Esophagus squamous epithelium (tissue), 5 donors: ENCODE measurements at regions not wholly inside any gene's neighbourhood (a gene's known extent, or its start where the extent isn't known, plus 50 kb on each side); places are given as distances from the start of the nearest gene placed in this dataset.
"Not testable (repeated sequence)": the region's sequence is repeated elsewhere in the genome, so short reads cannot be mapped to it uniquely, and the experiment has no call there.

Source experiments
- DNase-seq: peaks from one replicate; lab custom pipeline; 2025; lab: John Stamatoyannopoulos, UW
- H3K27ac ChIP-seq, 4 donors: fragments of 200-600 bp; sonication (generic); one replicate each; pipeline ENCODE4 v1.5.1; 2016 to 2019; ENCODE audit warnings: mild to moderate bottlenecking in 1 of 4
- H3K27me3 ChIP-seq, 4 donors: fragments of 200-600 bp; sonication (generic); 1 replicate in 3 of 4; 2 replicates in 1 of 4; pipeline versions ENCODE4 v1.5.1 to v1.6.0; 2017 to 2021; ENCODE audit warnings: antibody characterized with exemption in 1 of 4
- H3K36me3 ChIP-seq, 3 donors: fragments of 200-600 bp; sonication (generic); one replicate each; pipeline ENCODE4 v1.5.1; 2016 to 2019
- H3K4me1 ChIP-seq, 3 donors: fragments of 200-600 bp; sonication (generic); one replicate each; pipeline ENCODE4 v1.5.1; 2017 to 2019
- H3K4me3 ChIP-seq, 4 donors: fragments of 200-600 bp; sonication (generic); 1 replicate in 3 of 4; 2 replicates in 1 of 4; pipeline ENCODE4 v1.5.1; 2016 to 2019; ENCODE audit warnings: mild to moderate bottlenecking in 2 of 4, moderate library complexity in 1 of 4
- H3K9me3 ChIP-seq, 3 donors: fragments of 200-600 bp; sonication (generic); one replicate each; pipeline ENCODE4 v1.5.1; 2016 to 2019
- POLR2A ChIP-seq, 4 donors: fragments of 450-650 bp; IDR thresholded peaks; one replicate each; pipeline ENCODE4 v1.6.1; 2017; ENCODE audit warnings: antibody characterized with exemption in 4 of 4, mild to moderate bottlenecking in 4 of 4, moderate library complexity in 3 of 4
- WGBS, 2 donors: methylation state at CpG; one replicate each; pipeline ENCODE4 v1.1.5; 2018; 5-methylcytosine and 5-hydroxymethylcytosine counted together
- intact Hi-C: fragments of 100-400 bp; cut with DNase I; formaldehyde crosslinking; loops from one replicate; pipeline ENCODE4 v1.15.0; 2022
- TF ChIP-seq, protein P1 (sequence below), 6 experiments: fragments of 450-650 bp in 4 of 6; fragments of 200-600 bp in 2 of 6; sonication (generic) in 2 of 6; IDR thresholded peaks; one replicate each; pipeline ENCODE4 v1.5.1; 2016 to 2019; ENCODE audit warnings: antibody characterized with exemption in 6 of 6, mild to moderate bottlenecking in 4 of 6, moderate library complexity in 4 of 6
- donor health status: DM: yes; HTN: yes; CAD: no.

DNA sequence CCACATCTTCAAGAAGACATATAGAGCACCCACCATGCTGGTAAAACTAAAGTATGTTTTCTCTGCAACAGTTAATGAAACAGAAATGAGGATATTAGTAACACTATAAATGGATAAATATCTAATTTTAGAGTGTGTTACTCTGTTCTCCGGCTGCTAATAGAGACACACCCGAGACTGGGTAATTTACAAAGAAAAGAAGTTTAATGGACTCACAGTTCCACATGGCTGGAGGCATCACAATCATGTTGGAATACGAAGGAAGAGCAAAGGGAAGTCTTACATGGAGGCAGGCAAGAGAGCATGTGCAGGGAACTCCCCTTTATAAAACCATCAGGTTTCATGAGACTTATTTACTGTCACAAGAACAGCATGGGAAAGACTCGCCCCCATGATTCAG, 287.2 kb downstream of the SRGAP2C start:
- 63 to 65% methylated on average over 4 of the region's 4 CpGs for WGBS, 2 donors

DNA sequence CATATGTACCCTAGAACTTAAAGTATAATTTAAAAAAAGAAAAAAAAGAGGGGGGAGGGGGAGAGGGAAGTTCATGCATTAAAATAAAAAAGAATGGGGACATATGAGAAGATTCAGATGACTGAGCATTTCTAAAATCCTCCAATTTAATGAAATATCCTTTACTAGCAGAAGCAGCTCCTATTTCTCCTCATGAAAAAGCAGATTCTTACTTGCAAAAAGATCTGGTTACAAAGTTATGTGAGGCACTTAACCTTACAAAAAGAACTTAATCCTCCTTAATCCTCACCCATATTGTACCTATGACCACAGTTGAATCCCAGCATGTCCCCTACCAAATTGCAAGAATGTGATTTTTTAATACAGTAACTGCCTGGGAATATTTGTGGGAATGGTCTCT, 298.5 kb downstream of the SRGAP2C start:
- intact Hi-C loops: no loop called here
- H3K27me3 ChIP-seq: no peaks in the 10 kb centered on the region
- H3K4me1 ChIP-seq: no peaks in the 10 kb centered on the region
- no peaks in the 10 kb centered on the region for H3K9me3 ChIP-seq
- H3K4me3 ChIP-seq: no peak overlapping the region
- no peak overlapping the region for H3K27ac ChIP-seq
- no peaks in the 10 kb centered on the region for H3K36me3 ChIP-seq
- TF ChIP-seq POLR2A (IDR thresholded peaks at IDR 0.05): no peak
- TF ChIP-seq, protein P1, sequence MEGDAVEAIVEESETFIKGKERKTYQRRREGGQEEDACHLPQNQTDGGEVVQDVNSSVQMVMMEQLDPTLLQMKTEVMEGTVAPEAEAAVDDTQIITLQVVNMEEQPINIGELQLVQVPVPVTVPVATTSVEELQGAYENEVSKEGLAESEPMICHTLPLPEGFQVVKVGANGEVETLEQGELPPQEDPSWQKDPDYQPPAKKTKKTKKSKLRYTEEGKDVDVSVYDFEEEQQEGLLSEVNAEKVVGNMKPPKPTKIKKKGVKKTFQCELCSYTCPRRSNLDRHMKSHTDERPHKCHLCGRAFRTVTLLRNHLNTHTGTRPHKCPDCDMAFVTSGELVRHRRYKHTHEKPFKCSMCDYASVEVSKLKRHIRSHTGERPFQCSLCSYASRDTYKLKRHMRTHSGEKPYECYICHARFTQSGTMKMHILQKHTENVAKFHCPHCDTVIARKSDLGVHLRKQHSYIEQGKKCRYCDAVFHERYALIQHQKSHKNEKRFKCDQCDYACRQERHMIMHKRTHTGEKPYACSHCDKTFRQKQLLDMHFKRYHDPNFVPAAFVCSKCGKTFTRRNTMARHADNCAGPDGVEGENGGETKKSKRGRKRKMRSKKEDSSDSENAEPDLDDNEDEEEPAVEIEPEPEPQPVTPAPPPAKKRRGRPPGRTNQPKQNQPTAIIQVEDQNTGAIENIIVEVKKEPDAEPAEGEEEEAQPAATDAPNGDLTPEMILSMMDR (IDR thresholded peaks at IDR 0.05): no peak
- no peak for DNase-seq

More for the DNA sequence above, 287.2 kb downstream of the SRGAP2C start:
- H3K4me3 ChIP-seq: no peak overlapping the region
- intact Hi-C loops: no loop called here
- no peaks in the 10 kb centered on the region for H3K4me1 ChIP-seq
- H3K9me3 ChIP-seq: no peaks in the 10 kb centered on the region
- H3K36me3 ChIP-seq: no peaks in the 10 kb centered on the region
- no peak for DNase-seq
- no peaks in the 10 kb centered on the region for H3K27me3 ChIP-seq
- H3K27ac ChIP-seq: no peak overlapping the region
- TF ChIP-seq, protein P1 (IDR thresholded peaks at IDR 0.05): no peak
- no peak for TF ChIP-seq POLR2A (IDR thresholded peaks at IDR 0.05)

DNA sequence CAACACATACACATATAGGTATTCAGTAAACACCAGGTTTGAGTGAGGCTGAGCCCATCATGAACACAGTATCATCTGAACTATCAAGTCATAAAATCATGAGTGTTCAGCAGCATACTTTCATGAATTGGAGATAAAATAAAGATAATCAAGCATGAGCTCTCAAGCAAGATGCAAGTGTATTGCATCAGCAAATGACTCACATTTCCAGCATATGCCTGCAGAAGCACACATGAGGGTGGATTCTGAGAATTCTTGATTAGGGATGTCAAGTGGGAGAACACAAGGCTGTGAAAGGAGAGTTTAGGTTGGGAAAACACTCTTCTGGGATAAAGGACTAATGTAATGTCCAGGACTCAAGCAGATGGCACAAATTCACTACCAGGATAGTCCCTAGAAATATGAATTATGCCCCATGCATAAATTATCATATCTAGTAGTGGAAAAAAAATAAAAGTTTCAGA, 299.2 kb downstream of the SRGAP2C start:
- intact Hi-C loops: no loop called here
- Histone ChIP-seq H3K27ac (no peak overlapping the region), H3K36me3 (no peaks in the 10 kb centered on the region), H3K27me3 (no peaks in the 10 kb centered on the region), H3K4me1 (no peaks in the 10 kb centered on the region), H3K4me3 (no peak overlapping the region), H3K9me3 (no peaks in the 10 kb centered on the region)
- DNase-seq: no peak
- TF ChIP-seq, protein P1 (IDR thresholded peaks at IDR 0.05): no peak
- no peak for TF ChIP-seq POLR2A (IDR thresholded peaks at IDR 0.05)

DNA sequence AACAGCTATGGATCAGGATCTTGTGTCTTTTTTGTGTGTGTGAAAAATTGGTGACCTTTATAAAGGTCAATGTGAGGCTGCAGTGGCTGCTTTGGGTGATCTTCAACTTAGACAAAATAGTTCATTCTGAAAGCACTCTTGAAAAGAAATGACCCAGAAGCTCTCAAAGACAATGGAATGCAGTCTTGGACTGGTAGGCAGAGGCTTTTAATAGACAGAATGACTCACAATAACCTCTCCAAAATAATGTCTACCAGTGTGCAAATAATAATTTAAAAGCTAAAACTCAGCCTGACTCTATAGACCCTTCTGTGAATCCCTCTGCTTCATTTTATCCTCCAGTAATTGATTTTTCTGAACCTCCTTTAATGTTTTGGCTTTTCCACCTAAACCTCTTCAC, 310.0 kb downstream of the SRGAP2C start:
- H3K4me1 ChIP-seq: not testable (repeated sequence)

DNA sequence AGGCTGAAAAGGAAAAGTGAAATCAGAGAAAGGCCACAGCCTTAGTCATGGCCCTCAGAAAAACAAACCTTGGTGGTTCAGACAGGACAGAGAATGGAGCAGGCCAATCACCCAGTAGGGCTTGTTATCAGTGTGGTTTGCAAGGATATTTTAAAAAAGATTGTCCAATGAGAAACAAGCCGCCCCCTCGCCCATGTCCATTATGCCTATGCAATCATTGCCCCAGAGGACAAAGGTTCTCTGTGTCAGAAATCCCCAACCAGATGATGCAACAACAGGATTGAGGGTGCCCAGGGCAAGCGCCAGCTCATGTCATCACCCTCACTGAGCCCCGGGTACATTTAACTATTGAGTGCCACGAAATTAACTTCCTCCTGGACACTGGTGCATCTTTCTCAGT, 326.7 kb downstream of the SRGAP2C start:
- DNase-seq, H3K36me3 ChIP-seq, H3K4me3 ChIP-seq, H3K27me3 ChIP-seq, H3K27ac ChIP-seq, H3K9me3 ChIP-seq, H3K4me1 ChIP-seq, intact Hi-C loops: not testable (repeated sequence)
- WGBS, 2 donors: 50 to 58% methylated on average over 5 of the region's 5 CpGs

More for the DNA sequence above, 310.0 kb downstream of the SRGAP2C start:
- H3K9me3 ChIP-seq, H3K27ac ChIP-seq, H3K36me3 ChIP-seq, intact Hi-C loops, H3K4me3 ChIP-seq, H3K27me3 ChIP-seq, DNase-seq: not testable (repeated sequence)

DNA sequence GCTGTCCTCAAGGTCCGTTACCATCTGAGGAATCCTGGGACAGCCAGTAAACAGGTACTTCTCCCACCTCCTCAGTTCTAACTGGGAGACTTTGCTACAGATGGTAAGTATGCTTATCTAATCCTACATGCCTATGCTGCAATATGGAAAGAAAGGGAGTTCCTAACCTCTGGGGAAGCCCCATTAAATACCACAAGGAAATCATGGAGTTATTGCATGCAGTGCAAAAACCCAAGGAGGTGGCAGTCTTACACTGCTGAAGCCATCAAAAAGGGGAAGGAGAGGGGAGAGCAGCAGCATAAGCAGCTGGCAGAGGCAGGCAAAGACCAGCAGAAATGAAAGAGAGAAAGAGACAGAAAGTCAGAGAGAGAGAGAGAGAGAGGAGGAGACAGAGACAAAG, 327.1 kb downstream of the SRGAP2C start:
- H3K27me3 ChIP-seq, H3K36me3 ChIP-seq, DNase-seq, intact Hi-C loops, H3K27ac ChIP-seq, H3K4me1 ChIP-seq, H3K4me3 ChIP-seq, H3K9me3 ChIP-seq: not testable (repeated sequence)
- 63% methylated on average over 1 of the region's 1 CpG; no CpG with 5 or more reads in 1 of the 2 donors for WGBS, 2 donors

DNA sequence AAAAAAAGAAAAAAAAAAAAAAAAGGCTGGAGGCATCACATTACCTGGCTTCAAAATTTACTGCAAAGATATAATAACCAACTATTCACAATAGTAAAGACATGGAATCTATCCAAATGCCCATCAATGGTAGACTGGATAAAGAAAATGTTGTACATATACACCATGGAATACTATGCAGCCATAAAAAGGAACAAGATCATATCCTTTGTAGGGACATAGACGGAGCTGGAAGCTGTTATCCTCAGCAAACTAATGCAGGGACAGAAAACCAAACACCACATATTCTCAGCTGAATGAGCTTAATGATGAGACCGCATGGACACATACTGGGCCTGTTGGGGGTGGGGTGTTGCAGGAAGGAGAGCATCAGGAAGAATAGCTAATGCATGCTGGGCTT, 330.5 kb downstream of the SRGAP2C start:
- Histone ChIP-seq H3K27me3 (peaks cover 0 to 31% (median 0%) of the 10 kb centered on the region in 4 donors), H3K36me3 (no peaks in the 10 kb centered on the region), H3K4me3 (no peak overlapping the region), H3K27ac (no peak overlapping the region), H3K9me3 (no peaks in the 10 kb centered on the region), H3K4me1 (peaks cover 0 to 15% (median 0%) of the 10 kb centered on the region in 3 donors)
- WGBS, 2 donors: 87 to 94% methylated on average over 2 of the region's 2 CpGs
- DNase-seq: no peak
- intact Hi-C loops: no loop called here
- TF ChIP-seq, protein P1 (IDR thresholded peaks at IDR 0.05): no peak
- no peak for TF ChIP-seq POLR2A (IDR thresholded peaks at IDR 0.05)
